GM21576 (cell line): ENCODE measurements at regions not wholly inside any gene's neighbourhood (a gene's known extent, or its start where the extent isn't known, plus 50 kb on each side); places are given as distances from the start of the nearest gene placed in this dataset.

Experiments
- ATAC-seq: cut with Tn5 transposase; IDR thresholded peaks from one replicate; pipeline ENCODE4 v1.9.1; 2021; ENCODE audit warnings: mild to moderate bottlenecking, moderate library complexity; ENCODE audit not compliant: unreplicated experiment

GRCh38 chr9:88751781-88752180 lies 216.8 kb downstream of the NXNL2 start:
- no peak for ATAC-seq

- no peak for ATAC-seq
Measured at GRCh38 chr9:88753691-88754367, 218.9 kb downstream of the NXNL2 start.

GRCh38 chr9:88754452-88754851 lies 219.5 kb downstream of the NXNL2 start:
- no peak for ATAC-seq

- ATAC-seq, result no peak
Measured at GRCh38 chr9:88754886-88755285, 219.9 kb downstream of the NXNL2 start.

- no peak for ATAC-seq
Measured at GRCh38 chr9:88757406-88758010, 222.5 kb downstream of the NXNL2 start.

- no peak for ATAC-seq
Measured at GRCh38 chr9:88759364-88759763, 224.4 kb downstream of the NXNL2 start.

- no peak for ATAC-seq
Measured at GRCh38 chr9:88766778-88767503, 224.3 kb upstream of the S1PR3 start.

GRCh38 chr9:88767504-88767790 lies 223.8 kb upstream of the S1PR3 start:
- no peak for ATAC-seq

- ATAC-seq, result no peak
Measured at GRCh38 chr9:88772575-88772974, 218.7 kb upstream of the S1PR3 start.

GRCh38 chr9:88773126-88773525 lies 218.1 kb upstream of the S1PR3 start:
- ATAC-seq, result no peak

- ATAC-seq, result no peak
Measured at GRCh38 chr9:88773627-88774244, 217.5 kb upstream of the S1PR3 start.

GRCh38 chr9:88775037-88775471 lies 216.2 kb upstream of the S1PR3 start:
- no peak for ATAC-seq

- ATAC-seq, result no peak
Measured at GRCh38 chr9:88775559-88775958, 215.7 kb upstream of the S1PR3 start.

- ATAC-seq, result no peak
Measured at GRCh38 chr9:88775966-88776365, 215.3 kb upstream of the S1PR3 start.

- no peak for ATAC-seq
Measured at GRCh38 chr9:88776717-88777497, 214.4 kb upstream of the S1PR3 start.

- ATAC-seq, result no peak
Measured at GRCh38 chr9:88777498-88778312, 213.6 kb upstream of the S1PR3 start.

GRCh38 chr9:88781628-88782391 lies 209.5 kb upstream of the S1PR3 start:
- no peak for ATAC-seq

GRCh38 chr9:88782931-88783710 lies 208.1 kb upstream of the S1PR3 start:
- no peak for ATAC-seq

- no peak for ATAC-seq
Measured at GRCh38 chr9:88783711-88784083, 207.6 kb upstream of the S1PR3 start.
